ENCODE measurements at regions not wholly inside any gene's neighbourhood (a gene's known extent, or its start where the extent isn't known, plus 50 kb on each side); places are given as distances from the start of the nearest gene placed in this dataset.

DNA sequence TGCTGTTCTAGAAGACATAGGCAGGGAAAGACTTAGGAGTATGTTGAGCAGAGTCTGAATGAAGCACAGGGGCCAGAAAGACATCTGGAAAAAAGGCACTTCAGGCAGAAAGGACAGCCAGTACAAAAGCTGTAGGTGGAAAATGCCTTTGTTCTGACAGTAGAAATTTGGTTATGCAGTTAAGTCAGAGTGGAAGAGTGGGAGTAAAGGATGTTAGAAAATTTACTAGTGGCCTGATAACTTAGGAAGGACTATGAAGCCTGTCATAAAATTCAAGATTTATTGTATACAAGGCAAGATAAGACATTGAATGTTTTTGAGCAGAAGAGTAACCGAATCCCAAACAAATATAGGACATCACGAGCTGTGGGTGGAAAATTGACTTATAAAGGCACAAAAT, 987.9 kb downstream of the PLA2G4A start:
- Histone ChIP-seq H3K79me1 (ENCODE audit: low read length) (no peaks in the 10 kb centered on the region), H3K27ac (ENCODE audit: low read depth, low read length) (no peak overlapping the region), H4K8ac (ENCODE audit: low read depth, low read length) (no peak overlapping the region), H2AFZ (ENCODE audit: insufficient read depth, low read length, poor library complexity) (no peak overlapping the region), H3K14ac (ENCODE audit: low read length) (no peak overlapping the region), H2AK5ac (ENCODE audit: low read length) (no peak overlapping the region), H3K4me1 (ENCODE audit: control insufficient read depth in 1 of 2, insufficient read depth in 2 of 2, low read length in 2 of 2) (no peaks in the 10 kb centered on the region), H3K27me3 (ENCODE audit: insufficient read depth, low read length) (no peaks in the 10 kb centered on the region), H3K4ac (ENCODE audit: low read depth, low read length) (no peak overlapping the region), H2BK120ac (ENCODE audit: insufficient read depth, low read length, poor library complexity) (no peak overlapping the region), H3K36me3 (ENCODE audit: control insufficient read depth in 1 of 2, insufficient read depth in 2 of 2, low read length in 2 of 2) (no peaks in the 10 kb centered on the region), H2BK5ac (ENCODE audit: low read depth, low read length, poor library complexity) (no peak overlapping the region), H3K9me3 (ENCODE audit: insufficient read depth, low read depth, low read length) (no peaks in the 10 kb centered on the region), H3K23ac (ENCODE audit: low read length) (no peak overlapping the region), H3K4me3 (ENCODE audit: low read depth, low read length) (no peak overlapping the region), H4K12ac (ENCODE audit: low read depth, low read length) (no peak overlapping the region), H3K18ac (ENCODE audit: low read length) (no peak overlapping the region), H3K9ac (ENCODE audit: low read length) (no peak overlapping the region), H3K79me2 (ENCODE audit: control insufficient read depth, insufficient read depth, low read length, poor library complexity) (no peaks in the 10 kb centered on the region), H4K91ac (ENCODE audit: low read depth, low read length) (no peak overlapping the region), H3K4me2 (ENCODE audit: low read length) (no peak overlapping the region), H2BK12ac (ENCODE audit: low read length) (no peak overlapping the region)
- WGBS (ENCODE audit: extremely low coverage, insufficient coverage, insufficient read length), result no CpG with 5 or more reads among the region's 2 CpGs
- no peak for DNase-seq

DNA sequence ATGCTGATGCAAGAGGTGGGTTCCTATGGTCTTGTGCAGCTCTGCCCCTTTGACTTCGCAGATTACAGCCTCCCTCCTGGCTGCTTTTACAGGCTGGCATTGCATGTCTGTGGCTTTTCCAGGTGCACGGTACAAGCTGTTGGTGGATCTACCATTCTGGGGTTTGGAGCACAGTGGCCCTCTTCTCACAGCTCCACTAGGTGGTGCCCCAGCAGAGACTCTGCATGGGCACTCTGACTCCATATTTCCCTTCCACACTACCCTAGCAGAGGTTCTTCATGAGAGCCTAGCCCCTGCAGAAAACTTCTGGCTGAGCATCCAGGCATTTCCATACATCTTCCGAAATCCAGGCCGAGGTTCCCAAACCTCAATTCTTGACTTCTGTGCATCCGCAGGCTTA, 989.0 kb downstream of the PLA2G4A start:
- no peak overlapping the region for H4K91ac ChIP-seq (ENCODE audit: low read depth, low read length)
- DNase-seq, result peak in 1 of 2 donors; percentile 30
- H2BK5ac ChIP-seq (ENCODE audit: low read depth, low read length, poor library complexity), result no peak overlapping the region
- no peak overlapping the region for H4K8ac ChIP-seq (ENCODE audit: low read depth, low read length)
- no peak overlapping the region for H3K4me3 ChIP-seq (ENCODE audit: low read depth, low read length)
- no peak overlapping the region for H3K18ac ChIP-seq (ENCODE audit: low read length)
- H3K27ac ChIP-seq (ENCODE audit: low read depth, low read length), result no peak overlapping the region
- H4K12ac ChIP-seq (ENCODE audit: low read depth, low read length), result peak overlapping the region; percentile 54
- H3K79me1 ChIP-seq (ENCODE audit: low read length), result no peaks in the 10 kb centered on the region
- no peak overlapping the region for H3K23ac ChIP-seq (ENCODE audit: low read length)
- no peak overlapping the region for H3K14ac ChIP-seq (ENCODE audit: low read length)
- H3K4ac ChIP-seq (ENCODE audit: low read depth, low read length), result no peak overlapping the region
- no CpG with 5 or more reads among the region's 5 CpGs for WGBS (ENCODE audit: extremely low coverage, insufficient coverage, insufficient read length)
- H3K27me3 ChIP-seq (ENCODE audit: insufficient read depth, low read length), result no peaks in the 10 kb centered on the region
- H2AK5ac ChIP-seq (ENCODE audit: low read length), result no peak overlapping the region
- H3K9me3 ChIP-seq (ENCODE audit: insufficient read depth, low read depth, low read length), result no peaks in the 10 kb centered on the region
- H2AFZ ChIP-seq (ENCODE audit: insufficient read depth, low read length, poor library complexity), result no peak overlapping the region
- H2BK120ac ChIP-seq (ENCODE audit: insufficient read depth, low read length, poor library complexity), result no peak overlapping the region
- H3K4me2 ChIP-seq (ENCODE audit: low read length), result no peak overlapping the region
- H3K79me2 ChIP-seq (ENCODE audit: control insufficient read depth, insufficient read depth, low read length, poor library complexity), result no peaks in the 10 kb centered on the region
- H2BK12ac ChIP-seq (ENCODE audit: low read length), result no peak overlapping the region
- H3K4me1 ChIP-seq (ENCODE audit: control insufficient read depth in 1 of 2, insufficient read depth in 2 of 2, low read length in 2 of 2), result no peaks in the 10 kb centered on the region
- no peak overlapping the region for H3K9ac ChIP-seq (ENCODE audit: low read length)
- no peaks in the 10 kb centered on the region for H3K36me3 ChIP-seq (ENCODE audit: control insufficient read depth in 1 of 2, insufficient read depth in 2 of 2, low read length in 2 of 2)

DNA sequence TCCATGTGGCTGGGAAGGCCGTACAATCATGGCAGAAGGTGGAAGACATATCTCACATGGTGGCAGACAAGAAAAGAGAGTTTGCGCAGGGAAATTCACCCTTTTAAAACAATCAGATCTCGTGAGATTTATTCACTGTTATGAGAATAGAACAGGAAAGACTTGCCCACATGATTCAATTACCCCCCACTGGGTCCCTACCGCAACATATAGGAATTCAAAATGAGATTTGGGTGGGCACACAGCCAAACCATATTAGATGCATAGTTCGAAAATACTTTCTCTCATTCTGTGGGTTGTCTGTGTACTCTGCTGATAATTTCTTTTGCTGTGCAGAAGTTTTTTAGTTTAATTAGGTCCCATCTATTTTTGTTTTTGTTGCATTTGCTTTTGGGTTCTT, 990.3 kb downstream of the PLA2G4A start:
- no CpG with 5 or more reads among the region's 5 CpGs for WGBS (ENCODE audit: extremely low coverage, insufficient coverage, insufficient read length)
- no peak overlapping the region for H2AK5ac ChIP-seq (ENCODE audit: low read length)
- no peak overlapping the region for H3K14ac ChIP-seq (ENCODE audit: low read length)

DNA sequence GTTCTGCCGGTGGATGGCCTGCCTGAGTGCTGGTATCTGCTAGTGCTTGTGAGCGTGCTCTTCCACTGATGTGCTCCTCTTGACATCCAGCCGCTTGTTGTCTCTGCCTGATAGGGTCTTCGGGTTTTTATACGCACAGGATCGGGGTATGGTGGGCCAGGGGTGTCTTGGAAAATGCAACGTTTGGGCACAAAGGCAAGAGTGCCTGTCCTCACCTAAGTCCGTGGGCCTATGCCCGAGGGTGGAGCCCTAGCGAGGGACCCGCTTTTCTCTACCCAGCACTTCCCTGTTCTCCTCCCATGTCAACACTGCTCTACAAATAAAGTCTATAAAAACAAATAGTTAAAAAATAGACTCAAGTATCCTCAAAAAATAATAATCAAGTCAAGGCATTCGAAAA, 1007.8 kb downstream of the PLA2G4A start:
- Histone ChIP-seq H4K8ac (ENCODE audit: low read depth, low read length) (no peak overlapping the region), H3K36me3 (ENCODE audit: control insufficient read depth in 1 of 2, insufficient read depth in 2 of 2, low read length in 2 of 2) (no peaks in the 10 kb centered on the region), H3K79me2 (ENCODE audit: control insufficient read depth, insufficient read depth, low read length, poor library complexity) (no peaks in the 10 kb centered on the region), H3K4me1 (ENCODE audit: control insufficient read depth in 1 of 2, insufficient read depth in 2 of 2, low read length in 2 of 2) (peaks cover 4 to 9% of the 10 kb centered on the region in 2 experiments), H2BK5ac (ENCODE audit: low read depth, low read length, poor library complexity) (no peak overlapping the region), H3K23ac (ENCODE audit: low read length) (no peak overlapping the region), H3K14ac (ENCODE audit: low read length) (peak overlapping the region; percentile 32), H3K18ac (ENCODE audit: low read length) (no peak overlapping the region), H2BK12ac (ENCODE audit: low read length) (peak overlapping the region; percentile 78), H3K4ac (ENCODE audit: low read depth, low read length) (no peak overlapping the region), H2BK120ac (ENCODE audit: insufficient read depth, low read length, poor library complexity) (no peak overlapping the region), H2AFZ (ENCODE audit: insufficient read depth, low read length, poor library complexity) (peak overlapping the region; percentile 39), H4K91ac (ENCODE audit: low read depth, low read length) (peak overlapping the region; percentile 49), H3K9ac (ENCODE audit: low read length) (no peak overlapping the region), H3K27ac (ENCODE audit: low read depth, low read length) (no peak overlapping the region), H3K4me3 (ENCODE audit: low read depth, low read length) (no peak overlapping the region), H4K12ac (ENCODE audit: low read depth, low read length) (no peak overlapping the region), H3K9me3 (ENCODE audit: insufficient read depth, low read depth, low read length) (no peaks in the 10 kb centered on the region), H3K27me3 (ENCODE audit: insufficient read depth, low read length) (no peaks in the 10 kb centered on the region), H3K79me1 (ENCODE audit: low read length) (peaks cover 6% of the 10 kb centered on the region), H3K4me2 (ENCODE audit: low read length) (no peak overlapping the region), H2AK5ac (ENCODE audit: low read length) (no peak overlapping the region)
- no peak for DNase-seq
- WGBS (ENCODE audit: extremely low coverage, insufficient coverage, insufficient read length), result no CpG with 5 or more reads among the region's 12 CpGs

More for the DNA sequence above, 990.3 kb downstream of the PLA2G4A start:
- H3K4ac ChIP-seq (ENCODE audit: low read depth, low read length), result no peak overlapping the region
- H3K79me2 ChIP-seq (ENCODE audit: control insufficient read depth, insufficient read depth, low read length, poor library complexity), result no peaks in the 10 kb centered on the region
- H3K27me3 ChIP-seq (ENCODE audit: insufficient read depth, low read length), result no peaks in the 10 kb centered on the region
- H3K4me3 ChIP-seq (ENCODE audit: low read depth, low read length), result no peak overlapping the region
- no peak overlapping the region for H3K18ac ChIP-seq (ENCODE audit: low read length)
- no peak for DNase-seq
- no peaks in the 10 kb centered on the region for H3K79me1 ChIP-seq (ENCODE audit: low read length)
- H3K4me2 ChIP-seq (ENCODE audit: low read length), result no peak overlapping the region
- no peak overlapping the region for H3K27ac ChIP-seq (ENCODE audit: low read depth, low read length)
- H3K23ac ChIP-seq (ENCODE audit: low read length), result no peak overlapping the region
- H2BK5ac ChIP-seq (ENCODE audit: low read depth, low read length, poor library complexity), result no peak overlapping the region
- no peaks in the 10 kb centered on the region for H3K4me1 ChIP-seq (ENCODE audit: control insufficient read depth in 1 of 2, insufficient read depth in 2 of 2, low read length in 2 of 2)
- no peak overlapping the region for H4K8ac ChIP-seq (ENCODE audit: low read depth, low read length)
- no peak overlapping the region for H4K91ac ChIP-seq (ENCODE audit: low read depth, low read length)
- H3K9ac ChIP-seq (ENCODE audit: low read length), result no peak overlapping the region
- no peak overlapping the region for H2BK12ac ChIP-seq (ENCODE audit: low read length)
- no peak overlapping the region for H4K12ac ChIP-seq (ENCODE audit: low read depth, low read length)
- no peak overlapping the region for H2BK120ac ChIP-seq (ENCODE audit: insufficient read depth, low read length, poor library complexity)
- H2AFZ ChIP-seq (ENCODE audit: insufficient read depth, low read length, poor library complexity), result no peak overlapping the region
- H3K36me3 ChIP-seq (ENCODE audit: control insufficient read depth in 1 of 2, insufficient read depth in 2 of 2, low read length in 2 of 2), result no peaks in the 10 kb centered on the region
- H3K9me3 ChIP-seq (ENCODE audit: insufficient read depth, low read depth, low read length), result no peaks in the 10 kb centered on the region

Data from trophoblast cell (in vitro differentiated cells and primary cell).